ENCODE measurements at regions not wholly inside any gene's neighbourhood (a gene's known extent, or its start where the extent isn't known, plus 50 kb on each side); places are given as distances from the start of the nearest gene placed in this dataset.

- TF ChIP-seq REST (IDR thresholded peaks at IDR 0.05; ENCODE audit: insufficient read depth in 1 of 2, low read depth in 2 of 2, low read length in 2 of 2): no peak
- no peak for TF ChIP-seq POLR2AphosphoS5 (IDR thresholded peaks at IDR 0.05; ENCODE audit: low read depth, low read length)
- TF ChIP-seq SIN3A (IDR thresholded peaks at IDR 0.05; ENCODE audit: borderline replicate concordance, insufficient read depth, low read length): no peak
- no peak for TF ChIP-seq TAF1 (IDR thresholded peaks at IDR 0.05; ENCODE audit: borderline replicate concordance, insufficient read depth, low read length)
- no peak for TF ChIP-seq FOXP2 (optimal IDR thresholded peaks at IDR 0.05; ENCODE audit: borderline replicate concordance, extremely low read depth, extremely low read length, insufficient read depth)
These were observed 105.5 kb upstream of the SPAG17 start for GRCh38 chr1:118290571-118290970.

- TF ChIP-seq TAF1 (IDR thresholded peaks at IDR 0.05; ENCODE audit: borderline replicate concordance, insufficient read depth, low read length) (no peak), POLR2AphosphoS5 (IDR thresholded peaks at IDR 0.05; ENCODE audit: low read depth, low read length) (no peak), REST (IDR thresholded peaks at IDR 0.05; ENCODE audit: insufficient read depth in 1 of 2, low read depth in 2 of 2, low read length in 2 of 2) (no peak), SIN3A (IDR thresholded peaks at IDR 0.05; ENCODE audit: borderline replicate concordance, insufficient read depth, low read length) (no peak), FOXP2 (optimal IDR thresholded peaks at IDR 0.05; ENCODE audit: borderline replicate concordance, extremely low read depth, extremely low read length, insufficient read depth) (no peak)
These were observed 105.0 kb upstream of the SPAG17 start for GRCh38 chr1:118290046-118290445.

- no peak for TF ChIP-seq SIN3A (IDR thresholded peaks at IDR 0.05; ENCODE audit: borderline replicate concordance, insufficient read depth, low read length)
- TF ChIP-seq TAF1 (IDR thresholded peaks at IDR 0.05; ENCODE audit: borderline replicate concordance, insufficient read depth, low read length): no peak
- TF ChIP-seq FOXP2 (optimal IDR thresholded peaks at IDR 0.05; ENCODE audit: borderline replicate concordance, extremely low read depth, extremely low read length, insufficient read depth): no peak
- no peak for TF ChIP-seq REST (IDR thresholded peaks at IDR 0.05; ENCODE audit: insufficient read depth in 1 of 2, low read depth in 2 of 2, low read length in 2 of 2)
- no peak for TF ChIP-seq POLR2AphosphoS5 (IDR thresholded peaks at IDR 0.05; ENCODE audit: low read depth, low read length)
These were observed 90.6 kb upstream of the SPAG17 start for GRCh38 chr1:118275472-118276115.

GRCh38 chr1:118272884-118273283 lies 87.9 kb upstream of the SPAG17 start:
- TF ChIP-seq FOXP2 (optimal IDR thresholded peaks at IDR 0.05; ENCODE audit: borderline replicate concordance, extremely low read depth, extremely low read length, insufficient read depth) (no peak), TAF1 (IDR thresholded peaks at IDR 0.05; ENCODE audit: borderline replicate concordance, insufficient read depth, low read length) (no peak), SIN3A (IDR thresholded peaks at IDR 0.05; ENCODE audit: borderline replicate concordance, insufficient read depth, low read length) (no peak), POLR2AphosphoS5 (IDR thresholded peaks at IDR 0.05; ENCODE audit: low read depth, low read length) (no peak), REST (IDR thresholded peaks at IDR 0.05; ENCODE audit: insufficient read depth in 1 of 2, low read depth in 2 of 2, low read length in 2 of 2) (no peak)
